ENCODE measurements at regions not wholly inside any gene's neighbourhood (a gene's known extent, or its start where the extent isn't known, plus 50 kb on each side); places are given as distances from the start of the nearest gene placed in this dataset.

DNA sequence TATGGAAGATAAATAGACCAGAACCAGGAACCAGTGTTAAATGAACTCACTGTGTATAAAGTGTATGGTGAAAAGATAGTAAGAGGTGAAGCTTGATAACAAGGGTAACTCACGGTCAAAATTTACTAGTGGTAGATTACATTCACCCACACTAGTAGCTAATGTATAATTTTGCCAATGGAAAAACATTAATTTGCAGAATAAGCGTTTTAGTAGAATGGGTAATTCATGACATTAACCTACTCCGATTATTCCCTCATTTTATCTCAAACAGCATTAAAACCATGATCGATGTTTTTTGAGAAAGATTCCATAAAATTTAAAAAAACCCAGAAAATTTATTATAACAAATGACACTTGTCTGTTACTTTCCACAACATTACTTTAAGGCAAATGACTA lies 57.7 kb upstream of the PPP1R3A start:
- no peak for DNase-seq (ENCODE audit: low spot score)

- DNase-seq (ENCODE audit: low spot score) = no peak
These were observed 49.9 kb upstream of the PPP1R3A start for GRCh38 chr7:113968713-113969112.

Data from A172 (cell line).